ENCODE measurements at regions not wholly inside any gene's neighbourhood (a gene's known extent, or its start where the extent isn't known, plus 50 kb on each side); places are given as distances from the start of the nearest gene placed in this dataset.

DNA sequence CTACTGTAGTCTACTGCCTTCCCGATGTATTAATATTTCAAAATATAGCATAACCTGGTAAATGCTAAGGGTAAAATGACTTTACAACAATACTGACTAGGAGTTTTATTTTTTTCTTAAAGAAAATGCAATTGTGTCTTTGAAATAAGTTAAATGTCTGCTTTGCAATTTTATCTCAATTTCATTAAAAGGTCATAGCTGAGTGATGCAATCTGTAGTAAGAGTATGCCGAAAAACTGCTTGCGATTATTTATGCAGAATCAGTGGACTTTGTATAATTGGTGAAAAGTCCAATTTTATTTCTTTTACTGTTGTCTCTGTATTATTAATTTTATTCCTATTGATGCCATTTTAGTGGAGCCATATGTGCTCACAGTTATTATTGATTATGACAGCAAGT is 1143.6 kb upstream of the EPHA6 start:
- no peaks in the 10 kb centered on the region for H3K4me1 ChIP-seq (ENCODE audit: control insufficient read depth in 1 of 2, insufficient read depth in 2 of 2, low read length in 2 of 2)
- no peaks in the 10 kb centered on the region for H4K20me1 ChIP-seq (ENCODE audit: insufficient read depth)
- no peak for ATAC-seq
- no peaks in the 10 kb centered on the region for H3K36me3 ChIP-seq (ENCODE audit: control insufficient read depth in 1 of 2, insufficient read depth in 2 of 2, low read length in 2 of 2)
- intact Hi-C loops (cut with micrococcal nuclease) = no loop called here
- DNase-seq (ENCODE audit: low read depth, low spot score) = no peak
- no peak overlapping the region for H3K9ac ChIP-seq (ENCODE audit: low read length)
- H3K27ac ChIP-seq (ENCODE audit: low read depth, low read length) = no peak overlapping the region
- H3K9me2 ChIP-seq (ENCODE audit: insufficient read depth) = no peaks in the 10 kb centered on the region
- no peak overlapping the region for H3K4me3 ChIP-seq (replicated peaks in 1 of 2; ENCODE audit: low read depth in 1 of 2, low read length in 2 of 2)
- ChIA-PET RAD21 (ENCODE audit: low non-redundant PET in 1 of 2, low total read pairs in 2 of 2, uncharacterized antibody in 2 of 2, unreplicated experiment in 2 of 2) (no interaction called here), POLR2A (no interaction called here), CTCF (no interaction called here)
- no peak overlapping the region for H2AFZ ChIP-seq (ENCODE audit: low read depth, low read length, poor library complexity, severe bottlenecking)
- no peaks in the 10 kb centered on the region for H3K27me3 ChIP-seq (ENCODE audit: insufficient read depth, low read length)
- no TSS peak for BruUV-seq (replicated peaks)
- H3K4me2 ChIP-seq (ENCODE audit: low read length) = no peak overlapping the region
- TF ChIP-seq YY1 (IDR thresholded peaks at IDR 0.05; ENCODE audit: extremely low read depth, insufficient replicate concordance, low read depth, low read length) = no peak
- TF ChIP-seq JUND (IDR thresholded peaks at IDR 0.05) = no peak
- TF ChIP-seq, protein P1, sequence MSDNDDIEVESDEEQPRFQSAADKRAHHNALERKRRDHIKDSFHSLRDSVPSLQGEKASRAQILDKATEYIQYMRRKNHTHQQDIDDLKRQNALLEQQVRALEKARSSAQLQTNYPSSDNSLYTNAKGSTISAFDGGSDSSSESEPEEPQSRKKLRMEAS (IDR thresholded peaks at IDR 0.05) = no peak
- no peak for TF ChIP-seq EZH2phosphoT487 (IDR thresholded peaks at IDR 0.05; ENCODE audit: borderline replicate concordance)
- no peak for TF ChIP-seq ZNF274 (IDR thresholded peaks at IDR 0.05; ENCODE audit: low read depth, low read length)
- no peak for TF ChIP-seq FOSL1 (IDR thresholded peaks at IDR 0.05; ENCODE audit: low read depth)
- TF ChIP-seq ELF1 (IDR thresholded peaks at IDR 0.05; ENCODE audit: borderline replicate concordance, low read depth) = no peak
- no peak for TF ChIP-seq ZBTB33 (IDR thresholded peaks at IDR 0.05; ENCODE audit: extremely low read depth, insufficient replicate concordance, low read length)
- TF ChIP-seq POLR2A (IDR thresholded peaks at IDR 0.05; ENCODE audit: borderline replicate concordance, extremely low read depth, insufficient read depth, insufficient read length) = no peak
- TF ChIP-seq, protein P2, sequence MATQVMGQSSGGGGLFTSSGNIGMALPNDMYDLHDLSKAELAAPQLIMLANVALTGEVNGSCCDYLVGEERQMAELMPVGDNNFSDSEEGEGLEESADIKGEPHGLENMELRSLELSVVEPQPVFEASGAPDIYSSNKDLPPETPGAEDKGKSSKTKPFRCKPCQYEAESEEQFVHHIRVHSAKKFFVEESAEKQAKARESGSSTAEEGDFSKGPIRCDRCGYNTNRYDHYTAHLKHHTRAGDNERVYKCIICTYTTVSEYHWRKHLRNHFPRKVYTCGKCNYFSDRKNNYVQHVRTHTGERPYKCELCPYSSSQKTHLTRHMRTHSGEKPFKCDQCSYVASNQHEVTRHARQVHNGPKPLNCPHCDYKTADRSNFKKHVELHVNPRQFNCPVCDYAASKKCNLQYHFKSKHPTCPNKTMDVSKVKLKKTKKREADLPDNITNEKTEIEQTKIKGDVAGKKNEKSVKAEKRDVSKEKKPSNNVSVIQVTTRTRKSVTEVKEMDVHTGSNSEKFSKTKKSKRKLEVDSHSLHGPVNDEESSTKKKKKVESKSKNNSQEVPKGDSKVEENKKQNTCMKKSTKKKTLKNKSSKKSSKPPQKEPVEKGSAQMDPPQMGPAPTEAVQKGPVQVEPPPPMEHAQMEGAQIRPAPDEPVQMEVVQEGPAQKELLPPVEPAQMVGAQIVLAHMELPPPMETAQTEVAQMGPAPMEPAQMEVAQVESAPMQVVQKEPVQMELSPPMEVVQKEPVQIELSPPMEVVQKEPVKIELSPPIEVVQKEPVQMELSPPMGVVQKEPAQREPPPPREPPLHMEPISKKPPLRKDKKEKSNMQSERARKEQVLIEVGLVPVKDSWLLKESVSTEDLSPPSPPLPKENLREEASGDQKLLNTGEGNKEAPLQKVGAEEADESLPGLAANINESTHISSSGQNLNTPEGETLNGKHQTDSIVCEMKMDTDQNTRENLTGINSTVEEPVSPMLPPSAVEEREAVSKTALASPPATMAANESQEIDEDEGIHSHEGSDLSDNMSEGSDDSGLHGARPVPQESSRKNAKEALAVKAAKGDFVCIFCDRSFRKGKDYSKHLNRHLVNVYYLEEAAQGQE (IDR thresholded peaks at IDR 0.05; ENCODE audit: low read depth) = no peak
- TF ChIP-seq CBX3 (IDR thresholded peaks at IDR 0.05; ENCODE audit: low read depth) = no peak
- no peak for TF ChIP-seq CTCF (IDR thresholded peaks at IDR 0.05 in 2 of 3, conservative IDR thresholded peaks at IDR 0.05 in 1 of 3; ENCODE audit: borderline replicate concordance in 1 of 3, insufficient read depth in 1 of 3, low read depth in 2 of 3, low read length in 2 of 3)
- no peak for TF ChIP-seq POLR2AphosphoS5 (IDR thresholded peaks at IDR 0.05; ENCODE audit: low read depth, low read length)
- TF ChIP-seq ZFX (IDR thresholded peaks at IDR 0.05) = no peak
- no peak for TF ChIP-seq SRF (IDR thresholded peaks at IDR 0.05; ENCODE audit: low read depth)
- TF ChIP-seq, protein P3, sequence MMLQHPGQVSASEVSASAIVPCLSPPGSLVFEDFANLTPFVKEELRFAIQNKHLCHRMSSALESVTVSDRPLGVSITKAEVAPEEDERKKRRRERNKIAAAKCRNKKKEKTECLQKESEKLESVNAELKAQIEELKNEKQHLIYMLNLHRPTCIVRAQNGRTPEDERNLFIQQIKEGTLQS (IDR thresholded peaks at IDR 0.05) = no peak
- no peak for TF ChIP-seq SP1 (IDR thresholded peaks at IDR 0.05; ENCODE audit: low read depth)
- TF ChIP-seq RAD21 (IDR thresholded peaks at IDR 0.05; ENCODE audit: low read depth) = no peak
- no peak for TF ChIP-seq TCF7L2 (IDR thresholded peaks at IDR 0.05; ENCODE audit: borderline replicate concordance, extremely low read depth, insufficient read depth, insufficient read length)
- H3K79me2 ChIP-seq (ENCODE audit: insufficient read depth, low read length) = no peaks in the 10 kb centered on the region
- H3K9me3 ChIP-seq (ENCODE audit: control insufficient read depth in 1 of 2, insufficient read depth in 1 of 2, low read depth in 1 of 2, low read length in 2 of 2) = peaks cover 6 to 14% of the 10 kb centered on the region in 2 experiments
